Neural cell (in vitro differentiated cells): ENCODE measurements at regions not wholly inside any gene's neighbourhood (a gene's known extent, or its start where the extent isn't known, plus 50 kb on each side); places are given as distances from the start of the nearest gene placed in this dataset.

Experiments
- H2AFZ ChIP-seq: fragments of 200-600, 300-800 bp; sonication (generic), shearing (Covaris generic); 2 replicates; pipeline ENCODE4 v1.6.0; 2014; ENCODE audit warnings: low read depth, mild to moderate bottlenecking, antibody characterized with exemption, low read length, moderate library complexity
- H3F3A ChIP-seq: fragments of 200-600 bp; shearing (Covaris generic); 2 replicates; pipeline ENCODE4 v1.6.1; 2016; ENCODE audit warnings: mild to moderate bottlenecking, moderate library complexity, mixed read lengths, antibody characterized with exemption, low read length; ENCODE audit not compliant: insufficient read depth, poor library complexity, severe bottlenecking
- H3K27ac ChIP-seq: fragments of 200-600, 300-800 bp; sonication (generic), shearing (Covaris generic); 2 replicates; pipeline ENCODE4 v1.5.1; 2014; ENCODE audit warnings: mild to moderate bottlenecking, low read length, moderate library complexity
- H3K27me3 ChIP-seq: fragments of 300-800, 200-600 bp; sonication (generic), shearing (Covaris generic); 2 replicates; pipeline ENCODE4 v1.6.0; 2014; ENCODE audit warnings: mild to moderate bottlenecking, low read depth, low read length, moderate library complexity; ENCODE audit not compliant: insufficient read depth
- H3K36me3 ChIP-seq: fragments of 300-800, 200-600 bp; sonication (generic), shearing (Covaris generic); 2 replicates; pipeline ENCODE4 v1.5.1; 2014; ENCODE audit warnings: mild to moderate bottlenecking, antibody characterized with exemption, low read length, moderate library complexity; ENCODE audit not compliant: insufficient read depth
- H3K4me2 ChIP-seq: fragments of 300-800, 200-600 bp; sonication (generic), shearing (Covaris generic); 2 replicates; pipeline ENCODE4 v1.6.0; 2014; ENCODE audit warnings: mild to moderate bottlenecking, low read length
- H3K4me3 ChIP-seq: fragments of 300-800, 200-600 bp; sonication (generic), shearing (Covaris generic); 2 replicates; pipeline ENCODE4 v1.5.1; 2014; ENCODE audit warnings: mild to moderate bottlenecking, low read length, moderate library complexity
- H3K79me2 ChIP-seq: fragments of 200-600 bp; shearing (Covaris generic); replicated peaks from 2 replicates; pipeline ENCODE4 v1.6.0; 2014; ENCODE audit warnings: mild to moderate bottlenecking, low read length, moderate library complexity; ENCODE audit not compliant: insufficient read depth
- H3K9ac ChIP-seq: fragments of 300-800, 200-600 bp; sonication (generic), shearing (Covaris generic); 2 replicates; pipeline ENCODE4 v1.6.1; 2016; ENCODE audit warnings: mild to moderate bottlenecking, low read length, mixed read lengths
- H3K9me2 ChIP-seq: fragments of 200-600 bp; shearing (Covaris generic); 2 replicates; pipeline ENCODE4 v1.6.1; 2016; ENCODE audit warnings: mild to moderate bottlenecking, low read length, mixed read lengths; ENCODE audit not compliant: insufficient read depth
- H3K9me3 ChIP-seq: fragments of 200-600, 300-800 bp; sonication (generic), shearing (Covaris generic); 2 replicates; pipeline ENCODE4 v1.6.1; 2016; ENCODE audit warnings: mild to moderate bottlenecking, mixed run types, low read length, moderate library complexity, mixed read lengths
- H4K20me1 ChIP-seq: fragments of 200-600 bp; shearing (Covaris generic); 2 replicates; pipeline ENCODE4 v1.6.1; 2016; ENCODE audit warnings: mild to moderate bottlenecking, mixed run types; ENCODE audit not compliant: insufficient read depth
- CTCF ChIP-seq: fragments of 450-650 bp; IDR thresholded peaks from 2 replicates; pipeline ENCODE4 v1.5.1; 2014; ENCODE audit warnings: antibody characterized with exemption, mild to moderate bottlenecking, moderate library complexity; ENCODE audit not compliant: poor library complexity, severe bottlenecking
- EP300 ChIP-seq: fragments of 450-650 bp; conservative IDR thresholded peaks from 2 replicates; pipeline ENCODE4 v1.6.1; 2014; ENCODE audit warnings: antibody characterized with exemption, mild to moderate bottlenecking, moderate library complexity; ENCODE audit not compliant: poor library complexity, severe bottlenecking
- EZH2 ChIP-seq: fragments of 200-600, 300-800 bp; shearing (Covaris generic), sonication (generic); IDR thresholded peaks from 2 replicates; pipeline ENCODE4 v1.6.1; 2014; ENCODE audit warnings: antibody characterized with exemption, low read length, borderline replicate concordance, mild to moderate bottlenecking; ENCODE audit not compliant: insufficient read depth, poor library complexity, severe bottlenecking
- MXI1 ChIP-seq: fragments of 450-650 bp; conservative IDR thresholded peaks from 2 replicates; pipeline ENCODE4 v1.6.1; 2014; ENCODE audit warnings: antibody characterized with exemption, mild to moderate bottlenecking; ENCODE audit not compliant: poor library complexity, severe bottlenecking
- POLR2AphosphoS5 ChIP-seq: IDR thresholded peaks from 2 replicates; pipeline ENCODE4 v1.6.1; 2012
- RAD21 ChIP-seq: fragments of 450-650 bp; conservative IDR thresholded peaks from 2 replicates; pipeline ENCODE4 v1.6.1; 2014; ENCODE audit warnings: antibody characterized with exemption, mild to moderate bottlenecking, moderate library complexity
- REST ChIP-seq: IDR thresholded peaks from 2 replicates; pipeline ENCODE4 v1.6.1; 2012; ENCODE audit warnings: borderline replicate concordance
- SMC3 ChIP-seq: fragments of 450-650 bp; conservative IDR thresholded peaks from 2 replicates; pipeline ENCODE4 v1.6.1; 2014; ENCODE audit warnings: antibody characterized with exemption, mild to moderate bottlenecking, moderate library complexity; ENCODE audit not compliant: poor library complexity
- TAF1 ChIP-seq: IDR thresholded peaks from 2 replicates; pipeline ENCODE4 v1.6.1; 2012; ENCODE audit warnings: low read depth

GRCh38 chr1:191206513-191207207, 729.0 kb upstream of the BRINP3 start:
- Histone ChIP-seq H3K9me3 (no peaks in the 10 kb centered on the region), H3K79me2 (no peaks in the 10 kb centered on the region), H3K4me3 (no peak overlapping the region), H3K27ac (no peak overlapping the region), H3K9me2 (no peaks in the 10 kb centered on the region), H2AFZ (no peak overlapping the region), H3K9ac (no peak overlapping the region), H4K20me1 (no peaks in the 10 kb centered on the region), H3F3A (no peaks in the 10 kb centered on the region), H3K4me2 (no peak overlapping the region), H3K36me3 (no peaks in the 10 kb centered on the region), H3K27me3 (no peaks in the 10 kb centered on the region)
- TF ChIP-seq SMC3 (no peak), RAD21 (no peak), CTCF (no peak), MXI1 (no peak), TAF1 (no peak), EP300 (no peak), EZH2 (no peak), POLR2AphosphoS5 (no peak), REST (no peak)

- no peaks in the 10 kb centered on the region for H3K36me3 ChIP-seq
- no peaks in the 10 kb centered on the region for H4K20me1 ChIP-seq
- no peak overlapping the region for H3K4me3 ChIP-seq
- no peak overlapping the region for H3K27ac ChIP-seq
- H3F3A ChIP-seq, result no peaks in the 10 kb centered on the region
- H3K4me2 ChIP-seq, result no peak overlapping the region
- H3K27me3 ChIP-seq, result no peaks in the 10 kb centered on the region
- no peak overlapping the region for H2AFZ ChIP-seq
- H3K9me2 ChIP-seq, result no peaks in the 10 kb centered on the region
- no peak overlapping the region for H3K9ac ChIP-seq
- TF ChIP-seq EZH2 (no peak), CTCF (no peak), EP300 (no peak), TAF1 (no peak), MXI1 (no peak), SMC3 (no peak), REST (no peak), POLR2AphosphoS5 (no peak), RAD21 (no peak)
- H3K79me2 ChIP-seq, result no peaks in the 10 kb centered on the region
- H3K9me3 ChIP-seq, result peaks cover 6% of the 10 kb centered on the region
Measured at GRCh38 chr1:191222206-191222605, 744.5 kb upstream of the BRINP3 start.
